ENCODE measurements at regions not wholly inside any gene's neighbourhood (a gene's known extent, or its start where the extent isn't known, plus 50 kb on each side); places are given as distances from the start of the nearest gene placed in this dataset.

- TF ChIP-seq GATA2 (IDR thresholded peaks at IDR 0.05; ENCODE audit: low read depth, low read length): no peak
- no peak for TF ChIP-seq GATA3 (IDR thresholded peaks at IDR 0.05; ENCODE audit: low read depth, low read length)
These were observed 789.8 kb upstream of the SLITRK5 start for GRCh38 chr13:86881390-86881789.
